Skeletal muscle tissue (tissue), 3 donors: ENCODE measurements at regions not wholly inside any gene's neighbourhood (a gene's known extent, or its start where the extent isn't known, plus 50 kb on each side); places are given as distances from the start of the nearest gene placed in this dataset.

Experiments
- H3K27ac ChIP-seq: one replicate; pipeline ENCODE4 v1.7.0; 2013; ENCODE audit warnings: mild to moderate bottlenecking, low read depth, low read length, inconsistent platforms
- H3K27me3 ChIP-seq, 3 donors: one replicate each; pipeline ENCODE4 v1.7.0; 2013; ENCODE audit warnings: low read length in 3 of 3; ENCODE audit not compliant: control insufficient read depth in 3 of 3, insufficient read depth in 3 of 3
- H3K36me3 ChIP-seq, 3 donors: one replicate each; pipeline ENCODE4 v1.7.0; 2013; ENCODE audit warnings: low read length in 3 of 3; ENCODE audit not compliant: control insufficient read depth in 3 of 3, insufficient read depth in 3 of 3
- H3K4me1 ChIP-seq, 3 donors: one replicate each; pipeline ENCODE4 v1.7.0; 2013; ENCODE audit warnings: low read length in 3 of 3, mild to moderate bottlenecking in 3 of 3; ENCODE audit not compliant: control insufficient read depth in 3 of 3, insufficient read depth in 3 of 3
- H3K4me3 ChIP-seq, 3 donors: one replicate each; pipeline ENCODE4 v1.7.0; 2013; ENCODE audit warnings: low read length in 3 of 3
- H3K9ac ChIP-seq, 3 donors: one replicate each; pipeline ENCODE4 v1.7.0; 2013; ENCODE audit warnings: low read length in 3 of 3, mild to moderate bottlenecking in 3 of 3, moderate library complexity in 2 of 3, low read depth in 1 of 3
- H3K9me3 ChIP-seq, 3 donors: one replicate each; pipeline ENCODE4 v1.7.0; 2013; ENCODE audit warnings: low read length in 3 of 3; ENCODE audit not compliant: control insufficient read depth in 3 of 3
- donor health status: Osteomylitis.

- Histone ChIP-seq H3K27ac (no peak overlapping the region), H3K9ac (no peak overlapping the region), H3K27me3 (no peaks in the 10 kb centered on the region), H3K9me3 (no peaks in the 10 kb centered on the region), H3K4me3 (no peak overlapping the region), H3K4me1 (no peaks in the 10 kb centered on the region), H3K36me3 (no peaks in the 10 kb centered on the region)
Measured at GRCh38 chr21:22585558-22585957, 1587.3 kb downstream of the NCAM2 start.

- Histone ChIP-seq H3K27ac (no peak overlapping the region), H3K9ac (no peak overlapping the region), H3K4me3 (no peak overlapping the region), H3K9me3 (no peaks in the 10 kb centered on the region), H3K27me3 (no peaks in the 10 kb centered on the region), H3K36me3 (no peaks in the 10 kb centered on the region), H3K4me1 (no peaks in the 10 kb centered on the region)
Measured at GRCh38 chr21:22597660-22598255, 1599.5 kb downstream of the NCAM2 start.

- no peak overlapping the region for H3K4me3 ChIP-seq
- no peak overlapping the region for H3K27ac ChIP-seq
- no peaks in the 10 kb centered on the region for H3K9me3 ChIP-seq
- no peak overlapping the region for H3K9ac ChIP-seq
- H3K36me3 ChIP-seq = no peaks in the 10 kb centered on the region
- H3K27me3 ChIP-seq = no peaks in the 10 kb centered on the region
- no peaks in the 10 kb centered on the region for H3K4me1 ChIP-seq
Measured at GRCh38 chr21:22609802-22610201, 1611.6 kb downstream of the NCAM2 start.

- no peaks in the 10 kb centered on the region for H3K36me3 ChIP-seq
- H3K27me3 ChIP-seq = no peaks in the 10 kb centered on the region
- no peak overlapping the region for H3K4me3 ChIP-seq
- no peaks in the 10 kb centered on the region for H3K9me3 ChIP-seq
- no peak overlapping the region for H3K9ac ChIP-seq
- H3K4me1 ChIP-seq = no peaks in the 10 kb centered on the region
- no peak overlapping the region for H3K27ac ChIP-seq
Measured at GRCh38 chr21:22627911-22628310, 1629.7 kb downstream of the NCAM2 start.

GRCh38 chr21:22630953-22631465 is 1632.8 kb downstream of the NCAM2 start:
- Histone ChIP-seq H3K4me3 (no peak overlapping the region), H3K27me3 (no peaks in the 10 kb centered on the region)

GRCh38 chr21:22632176-22632575 is 1634.0 kb downstream of the NCAM2 start:
- H3K9me3 ChIP-seq = no peaks in the 10 kb centered on the region
- H3K4me1 ChIP-seq = no peaks in the 10 kb centered on the region
- H3K27me3 ChIP-seq = no peaks in the 10 kb centered on the region
- H3K27ac ChIP-seq = no peak overlapping the region
- no peak overlapping the region for H3K9ac ChIP-seq
- no peak overlapping the region for H3K4me3 ChIP-seq
- H3K36me3 ChIP-seq = no peaks in the 10 kb centered on the region

More at GRCh38 chr21:22630953-22631465, 1632.8 kb downstream of the NCAM2 start:
- Histone ChIP-seq H3K9ac (no peak overlapping the region), H3K4me1 (no peaks in the 10 kb centered on the region), H3K9me3 (no peaks in the 10 kb centered on the region), H3K27ac (no peak overlapping the region), H3K36me3 (no peaks in the 10 kb centered on the region)

- no peaks in the 10 kb centered on the region for H3K9me3 ChIP-seq
- H3K4me3 ChIP-seq = no peak overlapping the region
- no peak overlapping the region for H3K9ac ChIP-seq
- no peaks in the 10 kb centered on the region for H3K4me1 ChIP-seq
- no peak overlapping the region for H3K27ac ChIP-seq
- H3K27me3 ChIP-seq = no peaks in the 10 kb centered on the region
- no peaks in the 10 kb centered on the region for H3K36me3 ChIP-seq
Measured at GRCh38 chr21:22649246-22649645, 1651.0 kb downstream of the NCAM2 start.

- Histone ChIP-seq H3K9ac (no peak overlapping the region), H3K27me3 (no peaks in the 10 kb centered on the region), H3K4me3 (no peak overlapping the region), H3K27ac (no peak overlapping the region), H3K4me1 (no peaks in the 10 kb centered on the region), H3K36me3 (no peaks in the 10 kb centered on the region), H3K9me3 (no peaks in the 10 kb centered on the region)
Measured at GRCh38 chr21:22650226-22650625, 1652.0 kb downstream of the NCAM2 start.

GRCh38 chr21:22657781-22658180 is 1659.6 kb downstream of the NCAM2 start:
- no peaks in the 10 kb centered on the region for H3K36me3 ChIP-seq
- no peaks in the 10 kb centered on the region for H3K27me3 ChIP-seq
- no peak overlapping the region for H3K9ac ChIP-seq
- H3K4me3 ChIP-seq = no peak overlapping the region
- H3K9me3 ChIP-seq = no peaks in the 10 kb centered on the region
- no peak overlapping the region for H3K27ac ChIP-seq
- no peaks in the 10 kb centered on the region for H3K4me1 ChIP-seq

- H3K4me3 ChIP-seq = no peak overlapping the region
- no peaks in the 10 kb centered on the region for H3K36me3 ChIP-seq
- H3K27me3 ChIP-seq = no peaks in the 10 kb centered on the region
- H3K27ac ChIP-seq = no peak overlapping the region
- no peaks in the 10 kb centered on the region for H3K4me1 ChIP-seq
- H3K9ac ChIP-seq = no peak overlapping the region
- H3K9me3 ChIP-seq = no peaks in the 10 kb centered on the region
Measured at GRCh38 chr21:22670148-22670547, 1671.9 kb downstream of the NCAM2 start.
